ENCODE measurements at regions not wholly inside any gene's neighbourhood (a gene's known extent, or its start where the extent isn't known, plus 50 kb on each side); places are given as distances from the start of the nearest gene placed in this dataset.

GRCh38 chr12:34396006-34396860 is 373.9 kb downstream of the ALG10 start:
- TF ChIP-seq CTCF (IDR thresholded peaks at IDR 0.05; ENCODE audit: insufficient read depth, low read length, poor library complexity, severe bottlenecking) (no peak), EZH2phosphoT487 (conservative IDR thresholded peaks at IDR 0.05; ENCODE audit: low read length) (no peak)
